Upper lobe of right lung (tissue), 1 donor: ENCODE measurements at regions not wholly inside any gene's neighbourhood (a gene's known extent, or its start where the extent isn't known, plus 50 kb on each side); places are given as distances from the start of the nearest gene placed in this dataset.
"Not testable (repeated sequence)": the region's sequence is repeated elsewhere in the genome, so short reads cannot be mapped to it uniquely, and the experiment has no call there.

Source experiments
- ATAC-seq: fragments of 200-7000 bp; cut with Tn5 transposase; one replicate; pipeline ENCODE4 v1.9.1; 2020; ENCODE audit warnings: mild to moderate bottlenecking, moderate library complexity
- DNase-seq: peaks from one replicate; pipeline ENCODE4 v3.0.0-alpha.2; 2020
- H3K27ac ChIP-seq: fragments of 200-600 bp; one replicate; pipeline ENCODE4 v1.8.0; 2022
- H3K27me3 ChIP-seq: fragments of 200-600 bp; one replicate; pipeline ENCODE4 v1.8.0; 2022; ENCODE audit warnings: mild to moderate bottlenecking
- H3K36me3 ChIP-seq: fragments of 200-600 bp; one replicate; pipeline ENCODE4 v1.8.0; 2022
- H3K4me1 ChIP-seq: fragments of 200-600 bp; one replicate; pipeline ENCODE4 v1.8.0; 2022
- H3K4me3 ChIP-seq: fragments of 200-600 bp; one replicate; pipeline ENCODE4 v1.8.0; 2022; ENCODE audit warnings: mild to moderate bottlenecking
- H3K9me3 ChIP-seq: fragments of 200-600 bp; one replicate; pipeline ENCODE4 v1.8.0; 2022
- intact Hi-C: fragments of 100-400 bp; cut with DNase I; formaldehyde crosslinking; loops from one replicate; pipeline ENCODE4 v1.11.0; 2022
- TF ChIP-seq, protein P1 (sequence below): fragments of 200-600 bp; IDR thresholded peaks from one replicate; pipeline ENCODE4 v1.8.0; 2022; ENCODE audit warnings: antibody characterized with exemption
- donor health status: DM: no; HTN: yes; CAD: no; lungs with severe emphysema.

DNA sequence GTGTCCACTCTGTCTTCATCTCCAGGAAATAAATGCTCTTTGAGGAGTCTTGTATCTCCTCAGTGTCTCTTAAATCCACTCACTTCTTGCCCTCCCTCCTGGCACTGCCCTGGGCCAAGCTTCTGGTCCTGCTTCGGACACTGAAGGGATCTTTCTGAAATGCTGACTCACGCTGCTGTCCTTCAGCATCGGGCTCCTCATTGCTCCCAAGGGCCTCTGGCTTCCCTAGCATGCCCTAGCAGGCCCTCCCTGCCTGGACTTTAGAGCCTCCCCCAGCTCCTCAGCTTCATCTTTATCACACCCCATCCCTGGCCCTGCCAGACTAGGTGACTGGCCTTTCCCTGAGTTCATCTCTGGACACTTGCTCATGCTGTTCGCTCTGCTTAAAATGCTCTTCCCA lies 96.6 kb downstream of the FOXD2 start:
- ATAC-seq: no peak
- no peak overlapping the region for H3K27ac ChIP-seq
- DNase-seq: no peak
- H3K9me3 ChIP-seq: no peaks in the 10 kb centered on the region
- peaks cover 26% of the 10 kb centered on the region for H3K4me1 ChIP-seq
- no peaks in the 10 kb centered on the region for H3K36me3 ChIP-seq
- TF ChIP-seq, protein P1, sequence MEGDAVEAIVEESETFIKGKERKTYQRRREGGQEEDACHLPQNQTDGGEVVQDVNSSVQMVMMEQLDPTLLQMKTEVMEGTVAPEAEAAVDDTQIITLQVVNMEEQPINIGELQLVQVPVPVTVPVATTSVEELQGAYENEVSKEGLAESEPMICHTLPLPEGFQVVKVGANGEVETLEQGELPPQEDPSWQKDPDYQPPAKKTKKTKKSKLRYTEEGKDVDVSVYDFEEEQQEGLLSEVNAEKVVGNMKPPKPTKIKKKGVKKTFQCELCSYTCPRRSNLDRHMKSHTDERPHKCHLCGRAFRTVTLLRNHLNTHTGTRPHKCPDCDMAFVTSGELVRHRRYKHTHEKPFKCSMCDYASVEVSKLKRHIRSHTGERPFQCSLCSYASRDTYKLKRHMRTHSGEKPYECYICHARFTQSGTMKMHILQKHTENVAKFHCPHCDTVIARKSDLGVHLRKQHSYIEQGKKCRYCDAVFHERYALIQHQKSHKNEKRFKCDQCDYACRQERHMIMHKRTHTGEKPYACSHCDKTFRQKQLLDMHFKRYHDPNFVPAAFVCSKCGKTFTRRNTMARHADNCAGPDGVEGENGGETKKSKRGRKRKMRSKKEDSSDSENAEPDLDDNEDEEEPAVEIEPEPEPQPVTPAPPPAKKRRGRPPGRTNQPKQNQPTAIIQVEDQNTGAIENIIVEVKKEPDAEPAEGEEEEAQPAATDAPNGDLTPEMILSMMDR: no peak
- H3K4me3 ChIP-seq: no peak overlapping the region
- intact Hi-C loops: no loop called here
- no peaks in the 10 kb centered on the region for H3K27me3 ChIP-seq

DNA sequence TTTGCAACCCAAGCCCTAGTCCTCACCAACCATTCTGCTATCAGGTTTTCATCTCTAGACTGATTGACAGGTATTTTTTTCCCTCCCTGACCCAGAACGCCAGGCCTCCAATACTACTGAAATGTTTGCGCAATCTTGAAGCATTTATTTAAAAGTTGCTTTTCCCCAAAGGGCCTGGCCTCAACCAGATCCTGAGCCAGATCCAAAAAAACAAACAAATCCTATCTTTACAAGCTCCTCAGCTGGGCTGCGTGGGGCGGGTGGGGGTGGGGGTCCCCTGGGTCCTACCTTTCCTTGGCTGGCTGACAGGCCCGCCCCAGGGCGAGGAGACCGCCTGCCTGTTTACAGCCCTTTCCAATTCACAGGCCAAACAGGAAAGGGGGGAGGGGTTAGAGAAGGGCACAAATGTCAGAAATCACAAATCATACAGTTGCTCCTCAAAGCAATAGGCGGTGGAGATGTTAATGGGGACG lies 98.8 kb downstream of the FOXD2 start:
- Histone ChIP-seq H3K4me3 (no peak overlapping the region), H3K4me1 (peaks cover 26% of the 10 kb centered on the region), H3K27ac (no peak overlapping the region), H3K36me3 (no peaks in the 10 kb centered on the region), H3K9me3 (no peaks in the 10 kb centered on the region), H3K27me3 (no peaks in the 10 kb centered on the region)
- ATAC-seq (no peak), DNase-seq (no peak)
- TF ChIP-seq, protein P1: no peak
- intact Hi-C loops: no loop called here

DNA sequence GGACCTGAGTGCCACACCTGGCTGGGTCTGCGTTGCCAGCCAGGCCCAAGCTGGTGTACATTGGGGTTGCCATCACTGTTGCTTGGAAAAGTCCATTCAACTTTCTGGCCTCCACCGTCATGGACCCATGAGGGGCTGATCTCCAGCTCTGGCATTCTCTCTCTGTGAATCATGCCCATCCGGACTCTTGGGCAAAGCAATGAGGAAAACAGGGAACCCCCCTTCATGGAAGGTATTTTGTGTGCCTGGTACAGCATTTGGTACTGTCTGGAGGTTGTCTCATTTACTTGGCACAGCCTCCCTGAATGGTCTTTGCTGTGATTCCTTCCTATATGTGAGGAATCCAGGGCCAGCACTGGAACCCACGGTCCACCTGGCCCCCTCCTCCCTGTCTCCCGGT lies 99.4 kb downstream of the FOXD2 start:
- H3K9me3 ChIP-seq: no peaks in the 10 kb centered on the region
- no peaks in the 10 kb centered on the region for H3K27me3 ChIP-seq
- no peaks in the 10 kb centered on the region for H3K36me3 ChIP-seq
- H3K27ac ChIP-seq: no peak overlapping the region
- TF ChIP-seq, protein P1: no peak
- intact Hi-C loops: no loop called here
- H3K4me1 ChIP-seq: peaks cover 26% of the 10 kb centered on the region
- DNase-seq (no peak), ATAC-seq (no peak)
- no peak overlapping the region for H3K4me3 ChIP-seq

DNA sequence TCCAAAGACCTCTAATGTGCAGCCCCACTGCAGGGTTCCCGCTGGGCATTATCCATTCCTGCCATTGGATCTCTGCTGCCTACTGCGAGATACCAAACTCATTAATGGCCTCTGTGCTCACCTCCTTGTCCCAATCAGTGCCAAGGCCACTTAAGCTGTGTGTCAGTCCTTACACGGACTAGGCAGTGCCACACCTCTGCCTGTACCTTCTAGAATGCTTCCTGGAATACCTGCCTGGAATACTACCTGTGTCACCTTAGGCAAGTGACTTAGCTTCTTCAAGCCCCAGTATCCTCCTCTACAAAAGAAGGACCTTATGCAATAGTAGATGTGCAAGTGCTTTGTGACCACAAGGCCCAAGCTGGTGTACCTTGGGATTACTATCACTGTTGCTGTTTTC lies 100.1 kb downstream of the FOXD2 start:
- no peaks in the 10 kb centered on the region for H3K36me3 ChIP-seq
- intact Hi-C loops: no loop called here
- no peak overlapping the region for H3K4me3 ChIP-seq
- no peak for DNase-seq
- no peaks in the 10 kb centered on the region for H3K9me3 ChIP-seq
- peak; percentile 44 for ATAC-seq
- H3K4me1 ChIP-seq: peaks cover 22% of the 10 kb centered on the region
- TF ChIP-seq, protein P1: no peak
- no peaks in the 10 kb centered on the region for H3K27me3 ChIP-seq
- H3K27ac ChIP-seq: no peak overlapping the region

DNA sequence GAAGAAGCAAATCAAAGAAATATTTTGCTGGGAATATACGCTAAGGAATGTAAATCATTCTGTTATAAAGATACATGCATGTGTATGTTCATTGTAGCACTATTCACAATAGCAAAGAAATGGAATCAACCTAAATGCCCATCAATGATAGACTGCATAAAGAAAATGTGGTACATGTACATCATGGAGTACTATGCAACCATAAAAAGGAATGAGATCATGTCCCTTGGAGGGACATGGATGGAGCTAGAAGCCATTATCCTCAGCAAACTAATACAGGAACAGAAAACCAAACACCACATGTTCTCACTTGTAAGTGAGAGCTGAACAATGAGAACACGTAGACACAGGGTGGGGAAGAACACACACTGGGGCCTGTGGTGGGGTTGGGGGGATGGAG lies 100.7 kb downstream of the FOXD2 start:
- H3K27ac ChIP-seq, H3K27me3 ChIP-seq, DNase-seq, ATAC-seq, H3K9me3 ChIP-seq, H3K36me3 ChIP-seq, intact Hi-C loops, H3K4me3 ChIP-seq: not testable (repeated sequence)
- peaks cover 19% of the 10 kb centered on the region for H3K4me1 ChIP-seq

DNA sequence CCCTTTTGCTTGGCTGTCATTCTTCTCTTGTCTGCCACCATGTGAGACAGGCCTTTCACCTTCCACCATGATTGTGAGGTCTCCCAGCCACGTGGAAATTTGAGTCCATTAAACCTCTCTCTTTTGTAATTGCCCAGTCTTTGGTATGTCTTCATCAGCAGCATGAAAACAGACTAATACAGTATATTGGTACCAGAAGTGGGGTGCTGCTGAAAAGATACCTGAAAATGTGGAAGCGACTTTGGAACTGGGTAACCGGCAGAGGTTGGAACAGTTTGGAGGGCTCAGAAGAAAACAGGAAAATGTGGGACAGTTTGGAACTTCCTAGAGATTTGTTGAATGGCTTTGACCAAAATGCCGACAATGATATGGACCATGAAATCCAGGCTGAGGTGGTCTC lies 103.9 kb downstream of the FOXD2 start:
- ATAC-seq, H3K9me3 ChIP-seq, H3K27me3 ChIP-seq, intact Hi-C loops, H3K4me1 ChIP-seq, H3K4me3 ChIP-seq, DNase-seq, H3K36me3 ChIP-seq, H3K27ac ChIP-seq: not testable (repeated sequence)

DNA sequence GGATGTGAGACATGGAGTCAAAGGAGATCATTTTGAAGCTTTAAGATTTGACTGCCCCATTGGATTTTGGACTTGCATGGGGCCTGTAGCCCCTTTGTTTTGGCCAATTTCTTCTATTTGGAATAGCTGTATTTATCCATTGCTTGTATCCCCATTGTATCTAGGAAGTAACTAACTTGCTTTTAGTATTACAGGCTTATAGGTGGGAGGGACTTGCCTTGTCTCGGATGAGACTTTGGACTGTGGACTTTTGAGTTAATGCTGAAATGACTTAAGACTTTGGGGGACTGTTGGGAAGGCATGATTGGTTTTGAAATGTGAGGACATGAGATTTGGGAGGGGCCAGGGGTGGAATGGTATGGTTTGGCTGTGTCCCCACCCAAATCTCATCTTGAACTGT lies 105.2 kb downstream of the FOXD2 start:
- intact Hi-C loops, H3K4me3 ChIP-seq, H3K27me3 ChIP-seq, H3K9me3 ChIP-seq, ATAC-seq, H3K36me3 ChIP-seq, H3K4me1 ChIP-seq, H3K27ac ChIP-seq, DNase-seq: not testable (repeated sequence)
